Neural crest cell (in vitro differentiated cells): ENCODE measurements at regions not wholly inside any gene's neighbourhood (a gene's known extent, or its start where the extent isn't known, plus 50 kb on each side); places are given as distances from the start of the nearest gene placed in this dataset.
A peak's percentile ranks its signal among the peaks of the same experiment; 100 is the strongest.

ENCODE experiments used
- DNase-seq: peaks from one replicate; pipeline ENCODE4 v3.0.0; 2021; ENCODE audit warnings: low read depth, mixed read lengths, low spot score
- H3K27ac Mint-ChIP-seq: one replicate; pipeline ENCODE4 v1.8.0; 2021; ENCODE audit warnings: mild to moderate bottlenecking, mixed read lengths; ENCODE audit not compliant: unreplicated experiment
- H3K27me3 Mint-ChIP-seq: 2 replicates; pipeline ENCODE4 v1.8.0; 2021; ENCODE audit warnings: low read depth, mild to moderate bottlenecking, mixed read lengths
- H3K36me3 Mint-ChIP-seq: 2 replicates; pipeline ENCODE4 v1.8.0; 2021; ENCODE audit warnings: low read depth, mild to moderate bottlenecking, mixed read lengths
- H3K4me1 Mint-ChIP-seq: 2 replicates; pipeline ENCODE4 v1.8.0; 2021; ENCODE audit warnings: mixed read lengths
- H3K4me3 Mint-ChIP-seq: one replicate; pipeline ENCODE4 v1.8.0; 2021; ENCODE audit warnings: mild to moderate bottlenecking, mixed read lengths
- H3K9me3 Mint-ChIP-seq: 2 replicates; pipeline ENCODE4 v1.8.0; 2021; ENCODE audit warnings: mixed read lengths
- CTCF ChIP-seq: fragments of 200-600 bp; sonication (generic); conservative IDR thresholded peaks from 2 replicates; pipeline ENCODE4 v1.5.0; 2021; ENCODE audit warnings: antibody characterized with exemption, mild to moderate bottlenecking

GRCh38 chr6:81682858-81683620 lies 69.4 kb downstream of the TENT5A start:
- DNase-seq: no peak
- Mint-ChIP-seq H3K27me3 (no peaks in the 10 kb centered on the region), H3K4me1 (no peaks in the 10 kb centered on the region), H3K4me3 (no peak overlapping the region), H3K9me3 (no peaks in the 10 kb centered on the region), H3K27ac (peak overlapping the region; percentile 31), H3K36me3 (no peaks in the 10 kb centered on the region)
- TF ChIP-seq CTCF: no peak

- Mint-ChIP-seq H3K36me3 (no peaks in the 10 kb centered on the region), H3K27me3 (no peaks in the 10 kb centered on the region), H3K9me3 (peaks cover 2% of the 10 kb centered on the region), H3K4me1 (no peaks in the 10 kb centered on the region), H3K27ac (no peak overlapping the region), H3K4me3 (no peak overlapping the region)
- TF ChIP-seq CTCF: no peak
- no peak for DNase-seq
Observed at GRCh38 chr6:81682235-81682795, 70.2 kb downstream of the TENT5A start.

DNA sequence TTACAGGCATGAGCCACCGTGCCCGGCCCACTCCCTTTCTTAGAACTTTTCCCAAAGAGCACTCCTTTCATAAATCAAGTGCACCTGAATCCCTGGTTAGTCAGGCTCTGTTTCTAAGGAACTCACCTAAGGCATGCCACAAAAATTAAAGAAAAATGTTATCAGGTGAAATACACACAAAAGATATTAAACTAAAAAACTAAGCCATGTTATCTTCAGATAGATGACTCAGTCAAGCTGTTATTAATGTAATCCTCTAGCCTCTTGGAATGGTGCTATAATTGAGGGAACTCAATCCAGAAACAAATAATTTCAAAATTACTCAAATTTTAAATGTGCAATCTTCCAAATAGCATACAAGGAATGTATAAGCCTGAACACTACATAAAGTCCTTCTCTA lies 83.0 kb downstream of the TENT5A start:
- Mint-ChIP-seq H3K27ac (no peak overlapping the region), H3K27me3 (no peaks in the 10 kb centered on the region), H3K36me3 (no peaks in the 10 kb centered on the region), H3K4me1 (no peaks in the 10 kb centered on the region), H3K4me3 (no peak overlapping the region), H3K9me3 (peaks cover 7% of the 10 kb centered on the region)
- no peak for DNase-seq
- no peak for TF ChIP-seq CTCF

DNA sequence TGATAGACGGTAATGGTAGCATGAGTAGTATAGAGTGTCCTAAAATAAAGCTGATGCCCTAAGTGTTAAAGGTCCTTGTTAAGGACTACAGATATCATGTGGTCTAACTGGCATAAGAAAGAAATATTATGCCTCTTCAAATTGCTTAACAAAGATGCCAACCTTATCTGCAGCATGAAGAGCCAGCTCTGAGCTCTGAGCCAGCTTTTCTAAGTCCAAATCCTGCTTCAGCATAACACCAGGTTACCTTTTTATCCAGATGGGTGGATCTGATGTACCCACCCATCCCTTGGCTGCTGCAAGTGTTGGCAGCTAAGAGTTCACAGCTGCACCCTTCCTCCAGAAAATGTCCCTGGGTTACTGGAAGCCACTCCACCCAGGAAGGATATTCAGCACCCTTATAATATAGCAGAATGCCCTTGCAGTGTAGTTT lies 83.8 kb downstream of the TENT5A start:
- Mint-ChIP-seq H3K27ac (no peak overlapping the region), H3K27me3 (no peaks in the 10 kb centered on the region), H3K4me3 (no peak overlapping the region), H3K9me3 (peaks cover 6% of the 10 kb centered on the region), H3K36me3 (no peaks in the 10 kb centered on the region), H3K4me1 (no peaks in the 10 kb centered on the region)
- no peak for TF ChIP-seq CTCF
- DNase-seq: no peak

DNA sequence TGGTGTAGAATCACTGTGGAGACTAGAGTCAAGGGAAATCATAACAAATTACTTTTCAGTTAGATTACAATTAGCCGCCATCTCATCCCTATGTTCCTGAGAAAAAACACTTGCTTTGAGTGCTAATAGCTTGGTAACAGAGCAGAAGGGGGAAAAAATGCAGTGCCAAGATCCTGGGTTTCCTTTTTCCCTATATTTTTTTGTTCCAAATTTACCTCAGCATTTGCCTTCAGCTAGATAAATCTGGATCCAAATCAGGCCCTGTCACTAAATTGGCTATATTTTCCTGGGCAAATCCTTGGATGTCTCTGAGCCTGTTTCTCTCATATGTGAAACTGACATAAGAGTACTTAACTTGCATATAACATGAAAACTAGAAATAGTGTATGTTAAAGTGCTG lies 86.0 kb downstream of the TENT5A start:
- Mint-ChIP-seq H3K4me1 (no peaks in the 10 kb centered on the region), H3K9me3 (peaks cover 3% of the 10 kb centered on the region), H3K4me3 (no peak overlapping the region), H3K36me3 (no peaks in the 10 kb centered on the region), H3K27ac (no peak overlapping the region), H3K27me3 (no peaks in the 10 kb centered on the region)
- TF ChIP-seq CTCF: no peak
- no peak for DNase-seq
